ENCODE measurements at regions not wholly inside any gene's neighbourhood (a gene's known extent, or its start where the extent isn't known, plus 50 kb on each side); places are given as distances from the start of the nearest gene placed in this dataset.

- no peaks in the 10 kb centered on the region for H3K9me3 ChIP-seq (replicated peaks; ENCODE audit: control insufficient read depth, insufficient read depth, low read length)
- DNase-seq (ENCODE audit: low read depth, low spot score) (no peak), ATAC-seq (no peak), FAIRE-seq (no peak)
- ChIA-PET CTCF (interaction anchor here (1.1 kb wide), 1 partner anchor 13 kb away, joined by 3 read pairs; no protein-coding TSS in a partner anchor), SMC1A (ENCODE audit: uncharacterized antibody, unreplicated experiment) (interaction anchor here (1.1 to 1.8 kb wide), 2 partner anchors 13 to 21 kb away, joined by 4 to 7 read pairs; no protein-coding TSS in a partner anchor), RAD21 (ENCODE audit: unreplicated experiment) (no interaction called here), POLR2A (no interaction called here)
- H3K9ac ChIP-seq (ENCODE audit: control insufficient read depth, insufficient read depth, low read length), result no peak overlapping the region
- no peak overlapping the region for H3K4me2 ChIP-seq (ENCODE audit: control insufficient read depth, insufficient read depth)
- H3K79me2 ChIP-seq (ENCODE audit: control insufficient read depth, insufficient read depth, low read length), result no peaks in the 10 kb centered on the region
- H2AFZ ChIP-seq (ENCODE audit: control insufficient read depth, low read depth, low read length), result no peak overlapping the region
- no peak overlapping the region for H3K27ac ChIP-seq (ENCODE audit: control insufficient read depth, insufficient read depth)
- BruUV-seq (replicated peaks), result no TSS peak
- no peaks in the 10 kb centered on the region for H3K36me3 ChIP-seq (ENCODE audit: control insufficient read depth in 2 of 2, insufficient read depth in 2 of 2, low read length in 1 of 2)
- H3K4me3 ChIP-seq, result no peak overlapping the region
- whole genome bisulfite sequencing (ENCODE audit: insufficient coverage, insufficient replicate concordance, low lambda C conversion rate, missing lambda C conversion rate), result 29% methylated on average over 8 of the region's 8 CpGs
- in situ Hi-C loops (cut with MboI), result no loop called here
- no peaks in the 10 kb centered on the region for H3K4me1 ChIP-seq (ENCODE audit: control insufficient read depth, insufficient read depth, low read length)
- H3K27me3 ChIP-seq (replicated peaks in 1 of 2; ENCODE audit: control insufficient read depth in 2 of 2, insufficient read depth in 2 of 2, low read length in 1 of 2), result no peaks in the 10 kb centered on the region
- no peaks in the 10 kb centered on the region for H4K20me1 ChIP-seq (ENCODE audit: control insufficient read depth, insufficient read depth)
- intact Hi-C loops (cut with micrococcal nuclease; ENCODE audit: unreplicated experiment), result no loop called here
- no peak for TF ChIP-seq STAT1 (conservative IDR thresholded peaks at IDR 0.05)
- no peak for TF ChIP-seq BCLAF1 (IDR thresholded peaks at IDR 0.05)
- TF ChIP-seq ZBTB40 (IDR thresholded peaks at IDR 0.05; ENCODE audit: borderline replicate concordance), result no peak
- no peak for TF ChIP-seq SPI1 (IDR thresholded peaks at IDR 0.05; ENCODE audit: borderline replicate concordance, insufficient read depth, low read depth, low read length)
- TF ChIP-seq CEBPZ (IDR thresholded peaks at IDR 0.05; ENCODE audit: low read depth, low read length), result no peak
- TF ChIP-seq KDM1A (IDR thresholded peaks at IDR 0.05; ENCODE audit: borderline replicate concordance), result no peak
- TF ChIP-seq CREM (IDR thresholded peaks at IDR 0.05; ENCODE audit: low read depth), result no peak
- TF ChIP-seq NFYB (IDR thresholded peaks at IDR 0.05; ENCODE audit: insufficient read depth, low read depth, low read length), result no peak
- TF ChIP-seq NR2C2 (IDR thresholded peaks at IDR 0.05; ENCODE audit: borderline replicate concordance, control insufficient read depth, insufficient read length, low read depth), result no peak
- no peak for TF ChIP-seq POU2F2 (IDR thresholded peaks at IDR 0.05; ENCODE audit: borderline replicate concordance, low read depth, low read length)
- no peak for TF ChIP-seq ZNF217 (IDR thresholded peaks at IDR 0.05)
- TF ChIP-seq SRF (IDR thresholded peaks at IDR 0.05; ENCODE audit: low read depth in 2 of 2, low read length in 2 of 2), result no peak
- no peak for TF ChIP-seq YY1 (IDR thresholded peaks at IDR 0.05; ENCODE audit: low read depth, low read length)
These were observed 647.8 kb upstream of the SLC39A10 start for GRCh38 chr2:195009202-195009601.

Measured in GM12878 (cell line).